Left lung (tissue), 4 donors: ENCODE measurements at regions not wholly inside any gene's neighbourhood (a gene's known extent, or its start where the extent isn't known, plus 50 kb on each side); places are given as distances from the start of the nearest gene placed in this dataset.

Experiments
- ATAC-seq: fragments of 200-7000 bp; cut with Tn5 transposase; one replicate; pipeline ENCODE4 v1.9.1; 2020; ENCODE audit warnings: moderate library complexity
- DNase-seq, 4 donors: peaks; one replicate each; pipeline ENCODE4 v3.0.0-alpha.2; 2013 to 2020
- H3K27ac ChIP-seq, 2 donors: fragments of 200-600 bp; sonication (generic) in 1 of 2; one replicate each; pipeline versions ENCODE4 v1.5.0 to v1.8.0; 2020 to 2021
- H3K27me3 ChIP-seq, 2 donors: fragments of 200-600 bp; sonication (generic) in 1 of 2; one replicate each; pipeline versions ENCODE4 v1.5.0 to v1.8.0; 2020 to 2021
- H3K36me3 ChIP-seq, 2 donors: fragments of 200-600 bp; sonication (generic) in 1 of 2; one replicate each; pipeline versions ENCODE4 v1.5.0 to v1.8.0; 2020 to 2021
- H3K4me1 ChIP-seq, 2 donors: fragments of 200-600 bp; one replicate each; pipeline ENCODE4 v1.8.0; 2021
- H3K4me3 ChIP-seq, 2 donors: fragments of 200-600 bp; sonication (generic) in 1 of 2; one replicate each; pipeline versions ENCODE4 v1.5.0 to v1.8.0; 2020 to 2021; ENCODE audit warnings: mild to moderate bottlenecking in 1 of 2
- H3K9me3 ChIP-seq, 2 donors: fragments of 200-600 bp; sonication (generic) in 1 of 2; one replicate each; pipeline versions ENCODE4 v1.5.0 to v1.8.0; 2020 to 2021
- CTCF ChIP-seq, 2 donors: fragments of 200-600 bp; sonication (generic) in 1 of 2; IDR thresholded peaks; one replicate each; pipeline versions ENCODE4 v1.5.0 to v1.8.0; 2021; ENCODE audit warnings: antibody characterized with exemption in 2 of 2
- intact Hi-C, 2 donors: fragments of 100-400 bp; cut with DNase I; formaldehyde crosslinking; loops; one replicate each; pipeline versions ENCODE4 v1.11.2 to v1.14.2; 2022
- donor health status: DM: no; HTN: yes; CAD: no.
- donor health status: DM: no; HTN: no; CAD: no.

DNA sequence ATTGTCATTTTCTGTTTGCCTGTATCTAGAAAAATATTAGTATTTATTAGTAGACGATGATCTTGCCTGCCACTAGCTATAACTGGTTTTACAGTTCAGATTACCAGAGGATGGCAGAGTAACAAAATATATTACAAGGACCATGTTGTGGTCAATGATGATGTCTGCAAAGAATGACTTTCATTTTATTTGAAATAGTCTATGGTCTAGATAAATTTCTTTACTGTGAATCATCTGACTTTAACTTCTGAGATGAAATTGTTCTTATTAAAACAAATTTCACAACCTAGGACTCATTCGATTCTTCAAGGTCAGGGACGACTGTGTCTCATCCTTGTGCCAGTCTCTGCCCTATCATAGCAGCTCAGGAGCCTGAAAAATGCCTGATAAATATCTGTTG is 637.8 kb upstream of the KLF12 start:
- no peak for TF ChIP-seq CTCF (IDR thresholded peaks at IDR 0.05)
- H3K36me3 ChIP-seq = no peaks in the 10 kb centered on the region
- no peak overlapping the region for H3K27ac ChIP-seq
- intact Hi-C loops = no loop called here
- no peaks in the 10 kb centered on the region for H3K9me3 ChIP-seq
- DNase-seq = no peak
- H3K4me3 ChIP-seq = no peak overlapping the region
- no peaks in the 10 kb centered on the region for H3K27me3 ChIP-seq
- H3K4me1 ChIP-seq = no peaks in the 10 kb centered on the region
- ATAC-seq = no peak

DNA sequence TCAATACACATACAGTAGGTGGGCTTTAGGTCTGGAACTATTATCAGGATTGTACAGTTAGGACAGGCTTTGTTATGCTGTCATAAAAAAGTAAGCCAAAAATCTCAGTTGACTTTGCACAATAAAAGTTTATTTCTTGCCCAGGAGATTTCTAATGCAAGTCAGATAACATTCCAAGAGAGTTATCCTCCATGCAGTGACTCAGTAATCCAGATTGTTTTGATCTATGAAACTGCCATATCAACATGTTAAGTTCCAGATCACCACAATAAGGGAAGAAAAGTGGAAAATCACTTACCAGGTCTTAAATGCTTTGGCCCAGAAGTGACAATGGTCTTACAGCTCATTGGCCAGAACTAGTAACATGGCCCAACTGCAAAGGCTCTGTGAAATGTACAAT is 636.2 kb upstream of the KLF12 start:
- Histone ChIP-seq H3K9me3 (no peaks in the 10 kb centered on the region), H3K27ac (no peak overlapping the region), H3K27me3 (no peaks in the 10 kb centered on the region), H3K4me1 (no peaks in the 10 kb centered on the region), H3K4me3 (no peak overlapping the region), H3K36me3 (no peaks in the 10 kb centered on the region)
- DNase-seq (no peak), ATAC-seq (no peak)
- no peak for TF ChIP-seq CTCF (IDR thresholded peaks at IDR 0.05)
- intact Hi-C loops = no loop called here

- no peak overlapping the region for H3K4me3 ChIP-seq
- H3K9me3 ChIP-seq = no peaks in the 10 kb centered on the region
- H3K27ac ChIP-seq = no peak overlapping the region
- DNase-seq (no peak), ATAC-seq (no peak)
- no peak for TF ChIP-seq CTCF (IDR thresholded peaks at IDR 0.05)
- H3K27me3 ChIP-seq = no peaks in the 10 kb centered on the region
- intact Hi-C loops = no loop called here
- no peaks in the 10 kb centered on the region for H3K36me3 ChIP-seq
- H3K4me1 ChIP-seq = no peaks in the 10 kb centered on the region
These were observed 635.1 kb upstream of the KLF12 start for GRCh38 chr13:74769333-74769732.

DNA sequence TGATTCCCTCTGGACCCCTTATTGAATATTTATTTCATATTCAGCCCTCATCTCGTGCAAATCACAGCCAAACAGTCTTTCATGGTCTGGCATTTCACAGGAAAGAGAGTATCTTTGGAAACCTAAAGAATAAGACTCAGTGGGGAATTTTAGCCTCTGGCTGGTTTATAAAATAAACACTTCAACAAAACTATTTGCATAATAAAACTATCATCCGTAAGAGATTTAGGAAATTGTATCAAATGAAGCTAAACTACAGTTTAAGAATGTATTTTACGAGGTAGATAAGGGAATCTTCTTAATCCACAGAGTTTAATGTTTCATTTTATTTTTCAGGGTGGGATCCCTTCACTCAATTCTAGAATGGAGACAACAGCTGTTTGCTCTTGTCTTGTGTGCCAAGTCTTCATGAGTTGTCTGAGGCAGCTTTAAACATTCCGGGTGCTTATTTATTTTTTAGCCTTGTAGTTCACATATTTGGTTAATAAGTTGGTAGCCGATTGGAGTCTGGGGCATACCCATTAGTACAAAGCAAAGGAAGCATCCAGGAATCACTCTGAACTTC is 634.4 kb upstream of the KLF12 start:
- intact Hi-C loops = no loop called here
- H3K9me3 ChIP-seq = no peaks in the 10 kb centered on the region
- DNase-seq (no peak), ATAC-seq (no peak)
- no peaks in the 10 kb centered on the region for H3K36me3 ChIP-seq
- no peak overlapping the region for H3K27ac ChIP-seq
- no peak for TF ChIP-seq CTCF (IDR thresholded peaks at IDR 0.05)
- H3K4me1 ChIP-seq = no peaks in the 10 kb centered on the region
- H3K27me3 ChIP-seq = no peaks in the 10 kb centered on the region
- H3K4me3 ChIP-seq = no peak overlapping the region

- Histone ChIP-seq H3K9me3 (no peaks in the 10 kb centered on the region), H3K4me1 (no peaks in the 10 kb centered on the region), H3K36me3 (no peaks in the 10 kb centered on the region), H3K27ac (no peak overlapping the region), H3K4me3 (no peak overlapping the region), H3K27me3 (no peaks in the 10 kb centered on the region)
- ATAC-seq (no peak), DNase-seq (no peak)
- no peak for TF ChIP-seq CTCF (IDR thresholded peaks at IDR 0.05)
- intact Hi-C loops = no loop called here
These were observed 632.8 kb upstream of the KLF12 start for GRCh38 chr13:74767050-74767449.
